GM12872 (cell line): ENCODE measurements at regions not wholly inside any gene's neighbourhood (a gene's known extent, or its start where the extent isn't known, plus 50 kb on each side); places are given as distances from the start of the nearest gene placed in this dataset.

Source experiments
- CTCF ChIP-seq: IDR thresholded peaks from 3 replicates; pipeline ENCODE4 v1.5.1; 2011; ENCODE audit warnings: low read depth, mild to moderate bottlenecking, low read length, moderate library complexity; ENCODE audit not compliant: insufficient read depth

- no peak for TF ChIP-seq CTCF
Measured at GRCh38 chr9:12884736-12885395, 110.0 kb downstream of the LURAP1L start.

- TF ChIP-seq CTCF: no peak
Measured at GRCh38 chr9:12889402-12890106, 114.7 kb downstream of the LURAP1L start.

GRCh38 chr9:12891588-12891987 is 116.8 kb downstream of the LURAP1L start:
- TF ChIP-seq CTCF: no peak

GRCh38 chr9:12903316-12903715 is 128.5 kb downstream of the LURAP1L start:
- TF ChIP-seq CTCF: no peak

GRCh38 chr9:12904261-12905000 is 129.6 kb downstream of the LURAP1L start:
- no peak for TF ChIP-seq CTCF

- no peak for TF ChIP-seq CTCF
Measured at GRCh38 chr9:12906646-12907045, 131.8 kb downstream of the LURAP1L start.

GRCh38 chr9:12908895-12909294 is 134.1 kb downstream of the LURAP1L start:
- no peak for TF ChIP-seq CTCF
